ENCODE measurements at regions not wholly inside any gene's neighbourhood (a gene's known extent, or its start where the extent isn't known, plus 50 kb on each side); places are given as distances from the start of the nearest gene placed in this dataset.

GRCh38 chr13:105341256-105341655 lies 1194.2 kb downstream of the EFNB2 start:
- no peak overlapping the region for H3K27ac ChIP-seq
- H3K36me3 ChIP-seq (ENCODE audit: insufficient read depth, low read length): no peaks in the 10 kb centered on the region
- no peaks in the 10 kb centered on the region for H3K9me3 ChIP-seq (ENCODE audit: low read depth, low read length)
- no peak for DNase-seq (ENCODE audit: low read depth, low spot score)
- no peak overlapping the region for H3K9ac ChIP-seq (ENCODE audit: insufficient read length)
- TF ChIP-seq POLR2AphosphoS5 (IDR thresholded peaks at IDR 0.05; ENCODE audit: borderline replicate concordance, low read depth, low read length): no peak
- TF ChIP-seq EZH2 (IDR thresholded peaks at IDR 0.05): no peak
- no peak for TF ChIP-seq FOXP2 (optimal IDR thresholded peaks at IDR 0.05; ENCODE audit: control extremely low read depth, extremely low read length, insufficient read depth)
- H3K4me3 ChIP-seq: no peak overlapping the region

DNA sequence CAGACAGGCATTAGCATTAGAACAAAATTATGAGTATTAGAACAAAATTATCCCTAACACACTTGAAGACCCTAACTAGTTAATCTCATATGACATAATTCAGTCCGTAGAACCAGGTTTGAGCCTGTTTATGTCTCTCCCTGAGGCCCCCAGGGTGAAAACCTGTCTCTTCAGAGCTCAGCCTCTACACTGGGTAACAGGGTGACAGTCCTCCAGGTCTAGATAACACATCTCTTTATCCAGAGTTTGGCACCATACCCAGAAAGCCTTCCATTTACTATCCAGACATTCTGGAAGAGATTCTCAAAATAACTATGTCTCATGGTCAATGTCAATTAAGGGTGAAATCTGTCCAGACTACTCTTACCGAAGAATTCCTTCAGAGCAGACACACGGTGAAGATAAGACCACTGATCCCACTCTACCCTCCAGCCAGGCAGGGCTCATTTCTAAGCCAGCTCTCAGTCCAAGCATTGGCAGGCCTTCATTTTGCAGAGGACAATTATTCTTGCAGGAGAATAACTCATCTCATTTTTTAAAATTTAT lies 1195.3 kb downstream of the EFNB2 start:
- no peak for TF ChIP-seq EZH2 (IDR thresholded peaks at IDR 0.05)
- Histone ChIP-seq H3K4me3 (no peak overlapping the region), H3K27ac (no peak overlapping the region), H3K36me3 (ENCODE audit: insufficient read depth, low read length) (no peaks in the 10 kb centered on the region), H3K9ac (ENCODE audit: insufficient read length) (no peak overlapping the region), H3K9me3 (ENCODE audit: low read depth, low read length) (no peaks in the 10 kb centered on the region)
- no peak for DNase-seq (ENCODE audit: low read depth, low spot score)

- Histone ChIP-seq H3K27ac (no peak overlapping the region), H3K9me3 (ENCODE audit: low read depth, low read length) (no peaks in the 10 kb centered on the region), H3K4me3 (no peak overlapping the region), H3K9ac (ENCODE audit: insufficient read length) (no peak overlapping the region), H3K36me3 (ENCODE audit: insufficient read depth, low read length) (no peaks in the 10 kb centered on the region)
- TF ChIP-seq FOXP2 (optimal IDR thresholded peaks at IDR 0.05; ENCODE audit: control extremely low read depth, extremely low read length, insufficient read depth) (no peak), EZH2 (IDR thresholded peaks at IDR 0.05) (no peak), POLR2AphosphoS5 (IDR thresholded peaks at IDR 0.05; ENCODE audit: borderline replicate concordance, low read depth, low read length) (no peak)
- DNase-seq (ENCODE audit: low read depth, low spot score): no peak
Observed at GRCh38 chr13:105338773-105339172, 1196.7 kb downstream of the EFNB2 start.

DNA sequence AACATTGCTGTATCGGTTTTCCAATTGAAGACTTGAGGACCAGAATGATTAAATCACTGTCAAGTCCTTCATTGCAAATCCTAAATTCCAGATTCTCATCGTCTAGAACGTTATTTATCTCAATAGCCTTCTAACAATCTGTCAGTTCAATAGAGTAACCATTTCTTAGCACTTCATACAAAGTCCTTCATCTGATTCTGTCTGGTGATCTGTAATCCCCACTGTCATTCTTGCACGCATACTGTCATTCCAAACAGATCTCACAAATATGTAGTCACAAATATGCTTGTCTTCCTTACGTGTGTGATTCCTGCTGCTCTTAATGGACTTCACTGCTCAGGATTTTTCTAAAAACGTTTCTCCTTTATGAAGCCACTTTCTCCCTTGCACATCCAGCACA lies 1197.5 kb downstream of the EFNB2 start:
- H3K9ac ChIP-seq (ENCODE audit: insufficient read length): no peak overlapping the region
- no peaks in the 10 kb centered on the region for H3K36me3 ChIP-seq (ENCODE audit: insufficient read depth, low read length)
- no peaks in the 10 kb centered on the region for H3K9me3 ChIP-seq (ENCODE audit: low read depth, low read length)
- DNase-seq (ENCODE audit: low read depth, low spot score): no peak
- H3K27ac ChIP-seq: no peak overlapping the region
- no peak for TF ChIP-seq POLR2AphosphoS5 (IDR thresholded peaks at IDR 0.05; ENCODE audit: borderline replicate concordance, low read depth, low read length)
- TF ChIP-seq EZH2 (IDR thresholded peaks at IDR 0.05): no peak
- no peak for TF ChIP-seq FOXP2 (optimal IDR thresholded peaks at IDR 0.05; ENCODE audit: control extremely low read depth, extremely low read length, insufficient read depth)
- H3K4me3 ChIP-seq: no peak overlapping the region

GRCh38 chr13:105336706-105337576 lies 1198.5 kb downstream of the EFNB2 start:
- no peak for DNase-seq (ENCODE audit: low read depth, low spot score)
- H3K36me3 ChIP-seq (ENCODE audit: insufficient read depth, low read length): no peaks in the 10 kb centered on the region
- TF ChIP-seq POLR2AphosphoS5 (IDR thresholded peaks at IDR 0.05; ENCODE audit: borderline replicate concordance, low read depth, low read length): no peak
- no peak for TF ChIP-seq EZH2 (IDR thresholded peaks at IDR 0.05)
- no peak for TF ChIP-seq FOXP2 (optimal IDR thresholded peaks at IDR 0.05; ENCODE audit: control extremely low read depth, extremely low read length, insufficient read depth)
- no peak overlapping the region for H3K9ac ChIP-seq (ENCODE audit: insufficient read length)
- H3K4me3 ChIP-seq: no peak overlapping the region
- H3K27ac ChIP-seq: no peak overlapping the region
- H3K9me3 ChIP-seq (ENCODE audit: low read depth, low read length): no peaks in the 10 kb centered on the region

GRCh38 chr13:105334211-105334610 lies 1201.3 kb downstream of the EFNB2 start:
- Histone ChIP-seq H3K36me3 (ENCODE audit: insufficient read depth, low read length) (no peaks in the 10 kb centered on the region), H3K4me3 (no peak overlapping the region), H3K9me3 (ENCODE audit: low read depth, low read length) (no peaks in the 10 kb centered on the region), H3K9ac (ENCODE audit: insufficient read length) (no peak overlapping the region), H3K27ac (no peak overlapping the region)
- DNase-seq (ENCODE audit: low read depth, low spot score): no peak
- TF ChIP-seq FOXP2 (optimal IDR thresholded peaks at IDR 0.05; ENCODE audit: control extremely low read depth, extremely low read length, insufficient read depth): no peak
- no peak for TF ChIP-seq POLR2AphosphoS5 (IDR thresholded peaks at IDR 0.05; ENCODE audit: borderline replicate concordance, low read depth, low read length)
- no peak for TF ChIP-seq EZH2 (IDR thresholded peaks at IDR 0.05)

GRCh38 chr13:105333416-105333815 lies 1202.0 kb downstream of the EFNB2 start:
- TF ChIP-seq POLR2AphosphoS5 (IDR thresholded peaks at IDR 0.05; ENCODE audit: borderline replicate concordance, low read depth, low read length) (no peak), FOXP2 (optimal IDR thresholded peaks at IDR 0.05; ENCODE audit: control extremely low read depth, extremely low read length, insufficient read depth) (no peak), EZH2 (IDR thresholded peaks at IDR 0.05) (no peak)

DNA sequence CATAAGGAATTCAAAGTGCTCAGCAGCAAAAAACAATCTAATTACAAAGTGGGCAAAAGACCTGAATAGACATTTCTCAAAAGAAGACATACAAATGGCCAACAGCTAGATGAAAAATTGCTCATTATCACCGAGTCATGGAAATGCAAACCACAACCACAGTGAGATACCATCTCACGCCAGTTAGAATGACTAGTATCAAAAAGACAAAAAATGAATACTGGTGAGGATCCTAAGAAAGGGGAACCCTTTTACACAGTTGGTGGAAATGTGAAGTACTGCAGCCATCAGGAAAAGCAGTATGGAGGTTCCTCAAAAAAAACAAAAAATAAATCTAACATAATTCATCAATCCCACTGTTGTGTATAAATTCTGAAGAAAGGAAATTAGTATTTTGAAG lies 1206.1 kb downstream of the EFNB2 start:
- no peak for TF ChIP-seq FOXP2 (optimal IDR thresholded peaks at IDR 0.05; ENCODE audit: control extremely low read depth, extremely low read length, insufficient read depth)
- no peak for DNase-seq (ENCODE audit: low read depth, low spot score)
- no peaks in the 10 kb centered on the region for H3K36me3 ChIP-seq (ENCODE audit: insufficient read depth, low read length)
- H3K9ac ChIP-seq (ENCODE audit: insufficient read length): no peak overlapping the region
- H3K4me3 ChIP-seq: no peak overlapping the region
- no peak overlapping the region for H3K27ac ChIP-seq
- no peaks in the 10 kb centered on the region for H3K9me3 ChIP-seq (ENCODE audit: low read depth, low read length)

More at GRCh38 chr13:105333416-105333815, 1202.0 kb downstream of the EFNB2 start:
- H3K9ac ChIP-seq (ENCODE audit: insufficient read length): no peak overlapping the region
- H3K27ac ChIP-seq: no peak overlapping the region
- DNase-seq (ENCODE audit: low read depth, low spot score): no peak
- no peaks in the 10 kb centered on the region for H3K9me3 ChIP-seq (ENCODE audit: low read depth, low read length)
- H3K36me3 ChIP-seq (ENCODE audit: insufficient read depth, low read length): no peaks in the 10 kb centered on the region
- no peak overlapping the region for H3K4me3 ChIP-seq

- TF ChIP-seq POLR2AphosphoS5 (IDR thresholded peaks at IDR 0.05; ENCODE audit: borderline replicate concordance, low read depth, low read length) (no peak), EZH2 (IDR thresholded peaks at IDR 0.05) (no peak), FOXP2 (optimal IDR thresholded peaks at IDR 0.05; ENCODE audit: control extremely low read depth, extremely low read length, insufficient read depth) (no peak)
- no peak overlapping the region for H3K27ac ChIP-seq
- H3K36me3 ChIP-seq (ENCODE audit: insufficient read depth, low read length): no peaks in the 10 kb centered on the region
- H3K9me3 ChIP-seq (ENCODE audit: low read depth, low read length): no peaks in the 10 kb centered on the region
- H3K4me3 ChIP-seq: no peak overlapping the region
- DNase-seq (ENCODE audit: low read depth, low spot score): no peak
- no peak overlapping the region for H3K9ac ChIP-seq (ENCODE audit: insufficient read length)
Observed at GRCh38 chr13:105328212-105328611, 1207.2 kb downstream of the EFNB2 start.

All from SK-N-MC (cell line).